Panc1 (cell line): ENCODE measurements at regions not wholly inside any gene's neighbourhood (a gene's known extent, or its start where the extent isn't known, plus 50 kb on each side); places are given as distances from the start of the nearest gene placed in this dataset.

ENCODE experiments used
- ATAC-seq: fragments of 200-7000 bp; cut with Tn5 transposase; 2 replicates; pipeline ENCODE4 v1.9.1; 2020; ENCODE audit warnings: mild to moderate bottlenecking, moderate library complexity
- BruUV-seq: library from RNA; stranded (reverse); fragments of 400-500 nt; replicated peaks from 2 replicates; lab custom pipeline; 2021; lab: Mats Ljungman, UMichigan
- CTCF ChIA-PET: fragments of 300-600 bp; sonication (Branson Sonifier 250); formaldehyde crosslinking; loops from one replicate; lab custom pipeline; 2022; ENCODE audit warnings: antibody characterized with exemption; lab: Charles Lee
- POLR2A ChIA-PET: fragments of 300-600 bp; sonication (Branson Sonifier 250); formaldehyde crosslinking; loops from one replicate; lab custom pipeline; 2022; ENCODE audit warnings: antibody characterized with exemption; lab: Charles Lee
- DNase-seq: peaks from one replicate; pipeline ENCODE4 v3.0.0-alpha.2; 2010; ENCODE audit warnings: low read depth, low spot score
- H3K27ac ChIP-seq: 2 replicates; pipeline ENCODE4 v1.5.1; 2011; ENCODE audit warnings: mild to moderate bottlenecking, low read length, inconsistent platforms
- H3K27me3 ChIP-seq: fragments of 200-500 bp; sonication (Bioruptor generic); 2 replicates; pipeline ENCODE4 v1.6.0; 2014; ENCODE audit warnings: low read length, inconsistent platforms; ENCODE audit not compliant: control insufficient read depth, insufficient read depth
- H3K36me3 ChIP-seq: fragments of 200-500 bp; sonication (Bioruptor generic); 2 replicates; pipeline ENCODE4 v1.5.1; 2014; ENCODE audit warnings: inconsistent platforms, mild to moderate bottlenecking, low read length, moderate library complexity; ENCODE audit not compliant: control insufficient read depth, insufficient read depth
- H3K4me1 ChIP-seq: 2 replicates; pipeline ENCODE4 v1.5.1; 2011; ENCODE audit warnings: inconsistent platforms, mild to moderate bottlenecking, low read length, moderate library complexity; ENCODE audit not compliant: control insufficient read depth, insufficient read depth
- H3K4me3 ChIP-seq, 2 experiments: 2 replicates each; pipeline ENCODE4 v1.5.1; 2011 to 2012; ENCODE audit warnings: low read depth in 2 of 2, low read length in 2 of 2, mild to moderate bottlenecking in 2 of 2, inconsistent platforms in 1 of 2, moderate library complexity in 1 of 2
- H3K9me3 ChIP-seq: fragments of 200-500 bp; sonication (Bioruptor generic); 2 replicates; pipeline ENCODE4 v1.5.1; 2014; ENCODE audit warnings: low read depth, mild to moderate bottlenecking, inconsistent platforms, low read length, moderate library complexity; ENCODE audit not compliant: control insufficient read depth, insufficient read depth
- POLR2AphosphoS5 ChIP-seq: IDR thresholded peaks from 2 replicates; pipeline ENCODE4 v1.6.1; 2012; ENCODE audit warnings: mild to moderate bottlenecking, low read depth, low read length, moderate library complexity
- REST ChIP-seq, 2 experiments: IDR thresholded peaks; 2 replicates each; pipeline ENCODE4 v1.6.1; 2011 to 2012; ENCODE audit warnings: low read depth in 2 of 2, control low read depth in 1 of 2, low read length in 1 of 2, mild to moderate bottlenecking in 1 of 2, moderate library complexity in 1 of 2; ENCODE audit not compliant: insufficient read depth in 1 of 2
- SIN3A ChIP-seq: IDR thresholded peaks from 2 replicates; pipeline ENCODE4 v1.6.1; 2012; ENCODE audit warnings: low read depth, mild to moderate bottlenecking, low read length, moderate library complexity, borderline replicate concordance; ENCODE audit not compliant: insufficient read depth
- TCF7L2 ChIP-seq: IDR thresholded peaks from 2 replicates; pipeline ENCODE4 v1.6.1; 2011; ENCODE audit warnings: mild to moderate bottlenecking, low read depth, low read length, inconsistent platforms
- in situ Hi-C: cut with HindIII; loops from 2 replicates; pipeline ENCODE4 v1.10.0; 2016; ENCODE audit warnings: low sequenced_read_pairs, low pct_unique_long_range_greater_than_20kb
- intact Hi-C: fragments of 100-400 bp; cut with micrococcal nuclease; formaldehyde crosslinking; loops from one replicate; pipeline ENCODE4 v1.10.0; 2022; ENCODE audit not compliant: unreplicated experiment
- TF ChIP-seq, protein P1 (sequence below): fragments of 450-650 bp; IDR thresholded peaks from 2 replicates; pipeline ENCODE4 v1.5.1; 2017; ENCODE audit warnings: mild to moderate bottlenecking

GRCh38 chr1:196144588-196144987 is 463.7 kb downstream of the KCNT2 start:
- Histone ChIP-seq H3K27ac (no peak overlapping the region), H3K36me3 (no peaks in the 10 kb centered on the region), H3K4me3 (no peak overlapping the region), H3K9me3 (no peaks in the 10 kb centered on the region), H3K27me3 (no peaks in the 10 kb centered on the region), H3K4me1 (no peaks in the 10 kb centered on the region)
- TF ChIP-seq POLR2AphosphoS5: no peak
- TF ChIP-seq, protein P1, sequence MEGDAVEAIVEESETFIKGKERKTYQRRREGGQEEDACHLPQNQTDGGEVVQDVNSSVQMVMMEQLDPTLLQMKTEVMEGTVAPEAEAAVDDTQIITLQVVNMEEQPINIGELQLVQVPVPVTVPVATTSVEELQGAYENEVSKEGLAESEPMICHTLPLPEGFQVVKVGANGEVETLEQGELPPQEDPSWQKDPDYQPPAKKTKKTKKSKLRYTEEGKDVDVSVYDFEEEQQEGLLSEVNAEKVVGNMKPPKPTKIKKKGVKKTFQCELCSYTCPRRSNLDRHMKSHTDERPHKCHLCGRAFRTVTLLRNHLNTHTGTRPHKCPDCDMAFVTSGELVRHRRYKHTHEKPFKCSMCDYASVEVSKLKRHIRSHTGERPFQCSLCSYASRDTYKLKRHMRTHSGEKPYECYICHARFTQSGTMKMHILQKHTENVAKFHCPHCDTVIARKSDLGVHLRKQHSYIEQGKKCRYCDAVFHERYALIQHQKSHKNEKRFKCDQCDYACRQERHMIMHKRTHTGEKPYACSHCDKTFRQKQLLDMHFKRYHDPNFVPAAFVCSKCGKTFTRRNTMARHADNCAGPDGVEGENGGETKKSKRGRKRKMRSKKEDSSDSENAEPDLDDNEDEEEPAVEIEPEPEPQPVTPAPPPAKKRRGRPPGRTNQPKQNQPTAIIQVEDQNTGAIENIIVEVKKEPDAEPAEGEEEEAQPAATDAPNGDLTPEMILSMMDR: no peak
- no peak for TF ChIP-seq REST (IDR thresholded peaks at IDR 0.05; ENCODE audit: insufficient read depth in 1 of 2, low read depth in 2 of 2, low read length in 1 of 2)
- no peak for TF ChIP-seq TCF7L2
- no peak for TF ChIP-seq SIN3A
- ATAC-seq (no peak), DNase-seq (no peak)
- POLR2A ChIA-PET: no interaction called here
- intact Hi-C loops: no loop called here
- CTCF ChIA-PET: no interaction called here
- in situ Hi-C loops: no loop called here
- BruUV-seq: no TSS peak

DNA sequence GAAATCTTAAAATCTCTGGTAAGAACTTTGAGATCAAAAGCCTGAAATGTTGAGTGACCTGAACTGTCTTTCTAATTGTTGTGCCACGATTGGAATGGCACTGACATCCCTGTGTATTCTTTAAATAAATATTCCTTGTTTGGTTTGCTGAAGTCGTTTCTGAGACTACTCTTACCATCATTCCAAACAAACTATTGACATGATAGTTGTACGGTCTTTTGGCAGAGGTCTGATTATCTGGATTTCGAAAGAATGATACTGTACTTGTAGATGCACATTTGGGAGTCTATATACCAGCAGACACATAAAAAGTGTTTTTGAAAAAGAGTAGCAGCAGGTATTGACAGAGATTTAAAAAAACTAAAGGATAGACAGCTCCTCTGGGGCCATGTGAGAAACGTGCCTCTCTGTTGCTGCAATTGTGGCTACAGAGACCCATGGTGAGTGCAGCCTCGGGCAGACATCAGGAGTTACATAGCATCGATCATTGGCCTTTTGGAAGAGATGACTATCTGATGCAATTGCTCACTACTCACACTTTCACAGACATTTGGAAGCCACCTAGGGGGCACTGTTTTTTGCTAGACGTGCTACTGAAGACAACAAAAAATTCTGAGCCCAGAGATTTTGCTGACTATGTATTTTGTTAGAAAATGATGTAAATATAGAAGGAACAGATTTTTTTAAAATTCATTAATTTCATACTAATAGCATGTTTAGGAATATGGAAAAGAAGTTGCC is 464.5 kb downstream of the KCNT2 start:
- H3K4me1 ChIP-seq: no peaks in the 10 kb centered on the region
- H3K9me3 ChIP-seq: no peaks in the 10 kb centered on the region
- ChIA-PET CTCF (no interaction called here), POLR2A (no interaction called here)
- H3K4me3 ChIP-seq: no peak overlapping the region
- no peaks in the 10 kb centered on the region for H3K36me3 ChIP-seq
- no peak for ATAC-seq
- intact Hi-C loops (no loop called here), in situ Hi-C loops (no loop called here)
- BruUV-seq: no TSS peak
- H3K27ac ChIP-seq: no peak overlapping the region
- no peak for DNase-seq
- TF ChIP-seq SIN3A (no peak), TCF7L2 (no peak), REST (IDR thresholded peaks at IDR 0.05; ENCODE audit: insufficient read depth in 1 of 2, low read depth in 2 of 2, low read length in 1 of 2) (no peak), POLR2AphosphoS5 (no peak)
- TF ChIP-seq, protein P1: peak; percentile 20; the same call in 1 of the 2 replicates
- no peaks in the 10 kb centered on the region for H3K27me3 ChIP-seq
